NB4 (cell line): ENCODE measurements at regions not wholly inside any gene's neighbourhood (a gene's known extent, or its start where the extent isn't known, plus 50 kb on each side); places are given as distances from the start of the nearest gene placed in this dataset.

Source experiments
- MYC ChIP-seq: IDR thresholded peaks from 2 replicates; pipeline ENCODE4 v1.6.1; 2011; ENCODE audit warnings: low read depth, low read length
- TF ChIP-seq, protein P1 (sequence below): IDR thresholded peaks from one replicate; pipeline ENCODE4 v1.5.1; 2012; ENCODE audit warnings: low read depth, low read length

DNA sequence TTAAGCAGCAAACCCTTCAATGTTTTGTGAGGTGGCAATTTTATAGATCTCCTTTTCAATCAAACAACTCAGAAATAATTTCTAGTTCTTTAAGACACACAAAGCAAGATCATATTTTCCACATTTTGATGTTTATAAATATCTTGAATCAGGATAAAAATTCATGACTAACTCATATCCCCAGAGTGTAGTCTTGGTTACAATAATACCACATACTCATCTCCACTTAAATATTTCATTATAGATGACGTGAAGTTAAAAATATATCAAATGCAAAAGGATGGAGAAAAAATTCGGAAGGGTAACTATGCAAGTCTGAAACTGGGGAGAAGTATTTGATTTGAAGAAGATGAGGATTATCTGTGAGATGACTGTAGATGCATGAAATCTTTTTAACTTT, 59.8 kb upstream of the HIVEP1 start:
- TF ChIP-seq, protein P1, sequence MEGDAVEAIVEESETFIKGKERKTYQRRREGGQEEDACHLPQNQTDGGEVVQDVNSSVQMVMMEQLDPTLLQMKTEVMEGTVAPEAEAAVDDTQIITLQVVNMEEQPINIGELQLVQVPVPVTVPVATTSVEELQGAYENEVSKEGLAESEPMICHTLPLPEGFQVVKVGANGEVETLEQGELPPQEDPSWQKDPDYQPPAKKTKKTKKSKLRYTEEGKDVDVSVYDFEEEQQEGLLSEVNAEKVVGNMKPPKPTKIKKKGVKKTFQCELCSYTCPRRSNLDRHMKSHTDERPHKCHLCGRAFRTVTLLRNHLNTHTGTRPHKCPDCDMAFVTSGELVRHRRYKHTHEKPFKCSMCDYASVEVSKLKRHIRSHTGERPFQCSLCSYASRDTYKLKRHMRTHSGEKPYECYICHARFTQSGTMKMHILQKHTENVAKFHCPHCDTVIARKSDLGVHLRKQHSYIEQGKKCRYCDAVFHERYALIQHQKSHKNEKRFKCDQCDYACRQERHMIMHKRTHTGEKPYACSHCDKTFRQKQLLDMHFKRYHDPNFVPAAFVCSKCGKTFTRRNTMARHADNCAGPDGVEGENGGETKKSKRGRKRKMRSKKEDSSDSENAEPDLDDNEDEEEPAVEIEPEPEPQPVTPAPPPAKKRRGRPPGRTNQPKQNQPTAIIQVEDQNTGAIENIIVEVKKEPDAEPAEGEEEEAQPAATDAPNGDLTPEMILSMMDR: no peak
- TF ChIP-seq MYC: no peak
